Bronchial epithelial cell (primary cell): ENCODE measurements at regions not wholly inside any gene's neighbourhood (a gene's known extent, or its start where the extent isn't known, plus 50 kb on each side); places are given as distances from the start of the nearest gene placed in this dataset.

ENCODE experiments used
- DNase-seq: peaks from one replicate; pipeline ENCODE4 v3.0.0-alpha.2; 2010; ENCODE audit warnings: low read depth
- FAIRE-seq: peaks from 2 replicates; lab custom pipeline; 2011; peaks lifted over from hg19 to GRCh38; lab: Jason Lieb, UNC
- H3K27me3 ChIP-seq: 2 replicates; pipeline ENCODE4 v1.5.1; 2011; ENCODE audit warnings: low read length; ENCODE audit not compliant: control insufficient read depth, insufficient read depth
- H3K36me3 ChIP-seq: 2 replicates; pipeline ENCODE4 v1.5.1; 2011; ENCODE audit warnings: low read length; ENCODE audit not compliant: control insufficient read depth, insufficient read depth
- H3K4me3 ChIP-seq: 2 replicates; pipeline ENCODE4 v1.5.1; 2011; ENCODE audit warnings: mild to moderate bottlenecking, low read depth, low read length, control low read depth
- CTCF ChIP-seq: IDR thresholded peaks from 2 replicates; pipeline ENCODE4 v1.5.1; 2011; ENCODE audit warnings: mild to moderate bottlenecking, moderate library complexity, low read length, control low read depth, inconsistent platforms; ENCODE audit not compliant: insufficient read depth, severe bottlenecking

GRCh38 chr20:24102749-24103333, 114.3 kb upstream of the GGTLC1 start:
- peak; percentile 82 for DNase-seq
- no peak for FAIRE-seq
- no peak overlapping the region for H3K4me3 ChIP-seq

GRCh38 chr20:24102290-24102689, 113.7 kb upstream of the GGTLC1 start:
- Histone ChIP-seq H3K27me3 (no peaks in the 10 kb centered on the region), H3K36me3 (no peaks in the 10 kb centered on the region), H3K4me3 (no peak overlapping the region)
- no peak for FAIRE-seq
- peak; percentile 73 for TF ChIP-seq CTCF
- DNase-seq = peak; percentile 51

More at GRCh38 chr20:24102749-24103333, 114.3 kb upstream of the GGTLC1 start:
- no peaks in the 10 kb centered on the region for H3K27me3 ChIP-seq
- H3K36me3 ChIP-seq = no peaks in the 10 kb centered on the region
- TF ChIP-seq CTCF = no peak

- DNase-seq (peak; percentile 80), FAIRE-seq (peak; percentile 89)
- TF ChIP-seq CTCF = peak; percentile 81
- no peak overlapping the region for H3K4me3 ChIP-seq
- H3K36me3 ChIP-seq = no peaks in the 10 kb centered on the region
- no peaks in the 10 kb centered on the region for H3K27me3 ChIP-seq
Observed at GRCh38 chr20:24100370-24101011, 111.9 kb upstream of the GGTLC1 start.

GRCh38 chr20:24098886-24099285, 110.3 kb upstream of the GGTLC1 start:
- peak; percentile 88 for DNase-seq
- TF ChIP-seq CTCF = no peak
- Histone ChIP-seq H3K4me3 (no peak overlapping the region), H3K27me3 (no peaks in the 10 kb centered on the region), H3K36me3 (no peaks in the 10 kb centered on the region)
- FAIRE-seq = no peak

GRCh38 chr20:24097506-24098245, 109.1 kb upstream of the GGTLC1 start:
- no peak for TF ChIP-seq CTCF
- Histone ChIP-seq H3K27me3 (no peaks in the 10 kb centered on the region), H3K36me3 (no peaks in the 10 kb centered on the region), H3K4me3 (no peak overlapping the region)
- no peak for FAIRE-seq
- no peak for DNase-seq
